BJ (cell line): ENCODE measurements at regions not wholly inside any gene's neighbourhood (a gene's known extent, or its start where the extent isn't known, plus 50 kb on each side); places are given as distances from the start of the nearest gene placed in this dataset.

ENCODE experiments used
- CTCF ChIA-PET: fragments of 350-600 bp; formaldehyde crosslinking; extraction: SDS; loops from one replicate; lab custom pipeline; 2021; ENCODE audit warnings: antibody characterized with exemption, inconsistent platforms; lab: Yijun Ruan, JAX
- POLR2A ChIA-PET: fragments of 300-600 bp; sonication (Branson Sonifier 250); formaldehyde crosslinking; extraction: SDS; loops from one replicate; lab custom pipeline; 2021; ENCODE audit warnings: antibody characterized with exemption; lab: Charles Lee
- DNase-seq: peaks from one replicate; pipeline ENCODE4 v3.0.0-alpha.2; 2011; ENCODE audit warnings: low read depth
- H3K27me3 ChIP-seq: 2 replicates; pipeline ENCODE4 v1.6.0; 2011; ENCODE audit warnings: low read length; ENCODE audit not compliant: control insufficient read depth, insufficient read depth
- H3K36me3 ChIP-seq: 2 replicates; pipeline ENCODE4 v1.5.1; 2011; ENCODE audit warnings: low read length; ENCODE audit not compliant: control insufficient read depth, insufficient read depth
- H3K4me3 ChIP-seq: 2 replicates; pipeline ENCODE4 v1.5.1; 2011; ENCODE audit warnings: low read depth, mild to moderate bottlenecking, control low read depth, low read length
- CTCF ChIP-seq: IDR thresholded peaks from 2 replicates; pipeline ENCODE4 v1.5.1; 2011; ENCODE audit warnings: low read depth, mild to moderate bottlenecking, control low read depth, inconsistent platforms, low read length, moderate library complexity; ENCODE audit not compliant: insufficient read depth

GRCh38 chr1:112805155-112805853, 90.2 kb upstream of the PPM1J start:
- Histone ChIP-seq H3K27me3 (0 out of 2 replicates have a peak, but pooled peaks cover 4% of the 10 kb centered on the region), H3K4me3 (no peak overlapping the region), H3K36me3 (no peaks in the 10 kb centered on the region)
- POLR2A ChIA-PET: no interaction called here
- no peak for DNase-seq
- no peak for TF ChIP-seq CTCF
- CTCF ChIA-PET: interaction anchor here (0.7 to 13.8 kb wide), 20 partner anchors 8 to 414 kb away, joined by 3 to 486 read pairs (median 5); partner anchors contain the start of genes LRIG2 and PPM1J

GRCh38 chr1:112803906-112804762, 89.0 kb upstream of the PPM1J start:
- peak; percentile 92 for TF ChIP-seq CTCF
- POLR2A ChIA-PET: no interaction called here
- Histone ChIP-seq H3K36me3 (no peaks in the 10 kb centered on the region), H3K27me3 (0 out of 2 replicates have a peak, but pooled peaks cover 4% of the 10 kb centered on the region), H3K4me3 (no peak overlapping the region)
- no peak for DNase-seq
- CTCF ChIA-PET: interaction anchor here (0.6 to 13.8 kb wide), 30 partner anchors 9 to 875 kb away, joined by 3 to 486 read pairs (median 4); partner anchors contain the start of gene PPM1J

- no peak for DNase-seq
- TF ChIP-seq CTCF: no peak
- ChIA-PET CTCF (interaction anchor here (0.8 to 13.8 kb wide), 5 partner anchors 9 to 273 kb away, joined by 3 to 486 read pairs (median 3); partner anchors contain the start of genes LRIG2 and PPM1J), POLR2A (no interaction called here)
- H3K36me3 ChIP-seq: no peaks in the 10 kb centered on the region
- H3K27me3 ChIP-seq: no peaks in the 10 kb centered on the region
- no peak overlapping the region for H3K4me3 ChIP-seq
Measured at GRCh38 chr1:112800289-112800688, 85.2 kb upstream of the PPM1J start.

GRCh38 chr1:112798292-112798691, 83.2 kb upstream of the PPM1J start:
- ChIA-PET POLR2A (no interaction called here), CTCF (interaction anchor here (1.4 to 13.8 kb wide), 4 partner anchors 11 to 274 kb away, joined by 5 to 486 read pairs (median 12); partner anchors contain the start of genes LRIG2 and PPM1J)
- H3K4me3 ChIP-seq: no peak overlapping the region
- no peak for TF ChIP-seq CTCF
- H3K27me3 ChIP-seq: no peaks in the 10 kb centered on the region
- H3K36me3 ChIP-seq: no peaks in the 10 kb centered on the region
- no peak for DNase-seq

- no peak for TF ChIP-seq CTCF
- no peaks in the 10 kb centered on the region for H3K36me3 ChIP-seq
- no peak for DNase-seq
- H3K4me3 ChIP-seq: no peak overlapping the region
- no peaks in the 10 kb centered on the region for H3K27me3 ChIP-seq
- ChIA-PET CTCF (interaction anchor here (1.2 to 13.8 kb wide), 4 partner anchors 14 to 275 kb away, joined by 3 to 486 read pairs (median 6); partner anchors contain the start of genes LRIG2 and PPM1J), POLR2A (no interaction called here)
Measured at GRCh38 chr1:112797224-112797623, 82.1 kb upstream of the PPM1J start.
